CD4-positive, alpha-beta T cell (primary cell): ENCODE measurements at regions not wholly inside any gene's neighbourhood (a gene's known extent, or its start where the extent isn't known, plus 50 kb on each side); places are given as distances from the start of the nearest gene placed in this dataset.

Experiments used
- ATAC-seq: fragments of 200-7000 bp; cut with Tn5 transposase; one replicate; pipeline ENCODE4 v1.10.0; 2022; ENCODE audit warnings: mild to moderate bottlenecking; ENCODE audit not compliant: poor library complexity
- CTCF ChIA-PET: fragments of 350-600 bp; sonication (Branson Sonifier 250); formaldehyde crosslinking; loops from one replicate; lab custom pipeline; 2021; ENCODE audit warnings: antibody characterized with exemption, inconsistent platforms; lab: Charles Lee
- POLR2A ChIA-PET: fragments of 350-600 bp; sonication (Branson Sonifier 250); formaldehyde crosslinking; loops from one replicate; lab custom pipeline; 2021; ENCODE audit warnings: antibody characterized with exemption, inconsistent platforms; lab: Charles Lee
- DNase-seq, 14 experiments: peaks; one replicate each; pipeline ENCODE4 v3.0.0-alpha.2; 2013 to 2020; ENCODE audit warnings: mixed read lengths in 2 of 14
- H3K27ac ChIP-seq, 2 donors: one replicate each; pipeline versions ENCODE4 v1.5.1 to v1.7.0; 2013; ENCODE audit warnings: low read length in 2 of 2, low read depth in 1 of 2, mild to moderate bottlenecking in 1 of 2
- H3K27me3 ChIP-seq, 2 experiments: 1 replicate in 1 of 2; 2 replicates in 1 of 2; pipeline versions ENCODE4 v1.6.1 to v1.7.0; 2013; ENCODE audit warnings: low read length in 2 of 2, control low read depth in 1 of 2, mild to moderate bottlenecking in 1 of 2, moderate library complexity in 1 of 2; ENCODE audit not compliant: insufficient read depth in 2 of 2, control insufficient read depth in 1 of 2
- H3K36me3 ChIP-seq: one replicate; pipeline ENCODE4 v1.6.1; 2013; ENCODE audit warnings: low read length, control low read depth; ENCODE audit not compliant: insufficient read depth
- H3K4me1 ChIP-seq: one replicate; pipeline ENCODE4 v1.6.1; 2013; ENCODE audit warnings: low read length, control low read depth; ENCODE audit not compliant: insufficient read depth
- H3K4me3 ChIP-seq: one replicate; pipeline ENCODE4 v1.5.1; 2013; ENCODE audit warnings: mild to moderate bottlenecking, low read length, moderate library complexity
- H3K9me3 ChIP-seq, 2 experiments: 1 replicate in 1 of 2; 2 replicates in 1 of 2; pipeline versions ENCODE4 v1.6.1 to v1.7.0; 2013; ENCODE audit warnings: low read length in 2 of 2, mild to moderate bottlenecking in 2 of 2, control low read depth in 1 of 2, moderate library complexity in 1 of 2; ENCODE audit not compliant: control insufficient read depth in 1 of 2, insufficient read depth in 1 of 2
- H3K27ac Mint-ChIP-seq: one replicate; pipeline ENCODE4 v1.8.0; 2020; ENCODE audit warnings: mixed read lengths
- H3K27me3 Mint-ChIP-seq: one replicate; pipeline ENCODE4 v1.8.0; 2021; ENCODE audit warnings: mixed read lengths
- H3K36me3 Mint-ChIP-seq: one replicate; pipeline ENCODE4 v1.8.0; 2021; ENCODE audit warnings: low read depth, mixed read lengths
- H3K4me1 Mint-ChIP-seq: one replicate; pipeline ENCODE4 v1.8.0; 2021; ENCODE audit warnings: low read depth, mixed read lengths
- H3K4me3 Mint-ChIP-seq: one replicate; pipeline ENCODE4 v1.8.0; 2020; ENCODE audit warnings: mild to moderate bottlenecking, mixed read lengths
- H3K9me3 Mint-ChIP-seq: one replicate; pipeline ENCODE4 v1.8.0; 2020; ENCODE audit warnings: mixed read lengths
- CTCF ChIP-seq: fragments of 200-600 bp; IDR thresholded peaks from one replicate; pipeline ENCODE4 v1.8.0; 2022; ENCODE audit warnings: antibody characterized with exemption, mild to moderate bottlenecking
- intact Hi-C, 2 experiments: fragments of 100-400 bp; cut with DNase I in 1 of 2; cut with micrococcal nuclease in 1 of 2; formaldehyde crosslinking; loops; one replicate each; pipeline versions ENCODE4 v1.15.1 to v1.9.0; 2023 to 2025; cut with DNase I, micrococcal nuclease

- ATAC-seq, result no peak
- CTCF ChIA-PET, result no interaction called here
- Mint-ChIP-seq H3K27ac (no peak overlapping the region), H3K9me3 (no peaks in the 10 kb centered on the region), H3K4me3 (no peak overlapping the region), H3K27me3 (peaks cover 3% of the 10 kb centered on the region), H3K4me1 (no peaks in the 10 kb centered on the region), H3K36me3 (no peaks in the 10 kb centered on the region)
- Histone ChIP-seq H3K27ac (no peak overlapping the region), H3K4me3 (no peak overlapping the region), H3K9me3 (no peaks in the 10 kb centered on the region), H3K27me3 (no peaks in the 10 kb centered on the region), H3K36me3 (no peaks in the 10 kb centered on the region), H3K4me1 (no peaks in the 10 kb centered on the region)
- POLR2A ChIA-PET, result no interaction called here
- intact Hi-C loops, result no loop called here
- TF ChIP-seq CTCF, result no peak
- DNase-seq, result no peak
These were observed 111.8 kb upstream of the TNFAIP3 start for GRCh38 chr6:137755284-137755683.

- Histone ChIP-seq H3K4me1 (peaks cover under 1% of the 10 kb centered on the region), H3K27me3 (no peaks in the 10 kb centered on the region), H3K9me3 (no peaks in the 10 kb centered on the region), H3K27ac (no peak overlapping the region), H3K4me3 (no peak overlapping the region), H3K36me3 (no peaks in the 10 kb centered on the region)
- POLR2A ChIA-PET, result no interaction called here
- no peak for TF ChIP-seq CTCF
- intact Hi-C loops, result no loop called here
- no peaks in the 10 kb centered on the region for H3K4me1 Mint-ChIP-seq
- no peak overlapping the region for H3K4me3 Mint-ChIP-seq
- DNase-seq, result no peak
- no peak overlapping the region for H3K27ac Mint-ChIP-seq
- H3K36me3 Mint-ChIP-seq, result no peaks in the 10 kb centered on the region
- no peaks in the 10 kb centered on the region for H3K9me3 Mint-ChIP-seq
- CTCF ChIA-PET, result interaction anchor here (0.7 to 1.0 kb wide), 2 partner anchors 21 to 32 kb away, joined by 3 read pairs; no protein-coding TSS in a partner anchor
- H3K27me3 Mint-ChIP-seq, result peaks cover 3% of the 10 kb centered on the region
- no peak for ATAC-seq
These were observed 110.3 kb upstream of the TNFAIP3 start for GRCh38 chr6:137756788-137757187.

- Mint-ChIP-seq H3K36me3 (no peaks in the 10 kb centered on the region), H3K27ac (no peak overlapping the region), H3K9me3 (no peaks in the 10 kb centered on the region), H3K4me3 (no peak overlapping the region), H3K27me3 (peaks cover 3% of the 10 kb centered on the region), H3K4me1 (peaks cover 4% of the 10 kb centered on the region)
- ChIA-PET POLR2A (no interaction called here), CTCF (no interaction called here)
- Histone ChIP-seq H3K27ac (no peak overlapping the region), H3K9me3 (no peaks in the 10 kb centered on the region), H3K36me3 (no peaks in the 10 kb centered on the region), H3K4me3 (no peak overlapping the region), H3K27me3 (no peaks in the 10 kb centered on the region), H3K4me1 (peaks cover 10% of the 10 kb centered on the region)
- ATAC-seq (no peak), DNase-seq (no peak)
- TF ChIP-seq CTCF, result no peak
- intact Hi-C loops, result no loop called here
These were observed 108.4 kb upstream of the TNFAIP3 start for GRCh38 chr6:137758661-137759060.
